Thyroid gland (tissue), 4 donors: ENCODE measurements at regions not wholly inside any gene's neighbourhood (a gene's known extent, or its start where the extent isn't known, plus 50 kb on each side); places are given as distances from the start of the nearest gene placed in this dataset.

Experiments
- DNase-seq, 2 donors: peaks; one replicate each; pipeline ENCODE4 v3.0.0-alpha.2; 2019
- H3K27ac ChIP-seq, 3 donors: fragments of 200-600 bp; sonication (generic); 1 replicate in 2 of 3; 2 replicates in 1 of 3; pipeline ENCODE4 v1.5.1; 2016 to 2019; ENCODE audit warnings: mild to moderate bottlenecking in 1 of 3, moderate library complexity in 1 of 3
- H3K27me3 ChIP-seq: fragments of 200-600 bp; sonication (generic); one replicate; pipeline ENCODE4 v1.5.1; 2019
- H3K36me3 ChIP-seq, 2 donors: fragments of 200-600 bp; sonication (generic); one replicate each; pipeline ENCODE4 v1.5.1; 2016 to 2019
- H3K4me1 ChIP-seq, 2 donors: fragments of 200-600 bp; sonication (generic); one replicate each; pipeline ENCODE4 v1.5.1; 2017 to 2019
- H3K4me3 ChIP-seq, 3 donors: fragments of 200-600 bp; sonication (generic); replicated peaks in 1 of 3; 1 replicate in 2 of 3; 2 replicates in 1 of 3; pipeline ENCODE4 v1.5.1; 2016; ENCODE audit warnings: mild to moderate bottlenecking in 1 of 3
- H3K9me3 ChIP-seq: fragments of 200-600 bp; sonication (generic); one replicate; pipeline ENCODE4 v1.5.1; 2017
- POLR2A ChIP-seq, 2 donors: fragments of 450-650 bp; IDR thresholded peaks; one replicate each; pipeline ENCODE4 v1.6.1; 2017; ENCODE audit warnings: antibody characterized with exemption in 2 of 2, mild to moderate bottlenecking in 2 of 2, moderate library complexity in 1 of 2
- WGBS, 2 donors: methylation state at CpG; one replicate each; pipeline ENCODE4 v1.1.5; 2017; 5-methylcytosine and 5-hydroxymethylcytosine counted together
- intact Hi-C: fragments of 100-400 bp; cut with DNase I; formaldehyde crosslinking; loops from one replicate; pipeline ENCODE4 v1.15.1; 2023
- TF ChIP-seq, protein P1 (sequence below), 6 experiments: fragments of 200-600 bp in 3 of 6; fragments of 450-650 bp in 3 of 6; sonication (generic) in 3 of 6; IDR thresholded peaks; one replicate each; pipeline ENCODE4 v1.5.1; 2016 to 2019; ENCODE audit warnings: antibody characterized with exemption in 6 of 6, mild to moderate bottlenecking in 2 of 6, inconsistent platforms in 1 of 6, moderate library complexity in 1 of 6

GRCh38 chr2:23034996-23035395 is 350.0 kb upstream of the KLHL29 start:
- H3K27ac ChIP-seq, result no peak overlapping the region
- no peaks in the 10 kb centered on the region for H3K4me1 ChIP-seq
- DNase-seq, result no peak
- TF ChIP-seq, protein P1, sequence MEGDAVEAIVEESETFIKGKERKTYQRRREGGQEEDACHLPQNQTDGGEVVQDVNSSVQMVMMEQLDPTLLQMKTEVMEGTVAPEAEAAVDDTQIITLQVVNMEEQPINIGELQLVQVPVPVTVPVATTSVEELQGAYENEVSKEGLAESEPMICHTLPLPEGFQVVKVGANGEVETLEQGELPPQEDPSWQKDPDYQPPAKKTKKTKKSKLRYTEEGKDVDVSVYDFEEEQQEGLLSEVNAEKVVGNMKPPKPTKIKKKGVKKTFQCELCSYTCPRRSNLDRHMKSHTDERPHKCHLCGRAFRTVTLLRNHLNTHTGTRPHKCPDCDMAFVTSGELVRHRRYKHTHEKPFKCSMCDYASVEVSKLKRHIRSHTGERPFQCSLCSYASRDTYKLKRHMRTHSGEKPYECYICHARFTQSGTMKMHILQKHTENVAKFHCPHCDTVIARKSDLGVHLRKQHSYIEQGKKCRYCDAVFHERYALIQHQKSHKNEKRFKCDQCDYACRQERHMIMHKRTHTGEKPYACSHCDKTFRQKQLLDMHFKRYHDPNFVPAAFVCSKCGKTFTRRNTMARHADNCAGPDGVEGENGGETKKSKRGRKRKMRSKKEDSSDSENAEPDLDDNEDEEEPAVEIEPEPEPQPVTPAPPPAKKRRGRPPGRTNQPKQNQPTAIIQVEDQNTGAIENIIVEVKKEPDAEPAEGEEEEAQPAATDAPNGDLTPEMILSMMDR (IDR thresholded peaks at IDR 0.05), result no peak
- no peak for TF ChIP-seq POLR2A (IDR thresholded peaks at IDR 0.05)
- 79 to 81% methylated on average over 3 of the region's 3 CpGs for WGBS, 2 donors
- no peaks in the 10 kb centered on the region for H3K27me3 ChIP-seq
- H3K36me3 ChIP-seq, result no peaks in the 10 kb centered on the region
- H3K9me3 ChIP-seq, result no peaks in the 10 kb centered on the region
- intact Hi-C loops, result no loop called here
- H3K4me3 ChIP-seq, result no peak overlapping the region

GRCh38 chr2:23036629-23037028 is 348.4 kb upstream of the KLHL29 start:
- Histone ChIP-seq H3K27me3 (no peaks in the 10 kb centered on the region), H3K9me3 (no peaks in the 10 kb centered on the region), H3K4me3 (no peak overlapping the region), H3K4me1 (peaks cover 0 to 1% of the 10 kb centered on the region in 2 donors), H3K27ac (no peak overlapping the region), H3K36me3 (no peaks in the 10 kb centered on the region)
- WGBS, 2 donors, result 61 to 79% methylated on average over 2 of the region's 2 CpGs
- no peak for DNase-seq
- TF ChIP-seq, protein P1 (IDR thresholded peaks at IDR 0.05), result no peak
- no peak for TF ChIP-seq POLR2A (IDR thresholded peaks at IDR 0.05)
- intact Hi-C loops, result no loop called here

DNA sequence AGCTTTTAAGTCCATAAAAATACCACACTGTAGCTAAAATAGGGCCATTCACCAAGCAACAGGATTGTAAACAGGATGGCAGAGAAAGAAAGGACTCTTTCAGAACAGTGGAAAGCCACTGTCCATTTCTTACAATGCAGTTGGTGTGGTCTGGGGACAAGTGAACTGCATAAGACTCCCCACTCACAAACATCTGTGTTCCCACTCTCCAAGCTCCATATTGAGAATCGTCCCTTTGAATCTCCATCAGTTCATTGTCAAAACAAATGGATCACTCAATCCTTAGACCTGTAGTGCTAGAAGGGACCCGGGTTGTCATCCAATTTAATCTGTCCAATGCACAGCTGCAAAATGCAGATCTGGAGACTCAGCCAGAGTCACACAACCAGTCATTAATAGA is 347.4 kb upstream of the KLHL29 start:
- Histone ChIP-seq H3K27ac (no peak overlapping the region), H3K36me3 (no peaks in the 10 kb centered on the region), H3K4me1 (peaks cover 0 to 6% of the 10 kb centered on the region in 2 donors), H3K27me3 (no peaks in the 10 kb centered on the region), H3K4me3 (no peak overlapping the region), H3K9me3 (no peaks in the 10 kb centered on the region)
- WGBS, 2 donors, result 85 to 91% methylated on average over 2 of the region's 2 CpGs
- intact Hi-C loops, result no loop called here
- DNase-seq, result no peak
- TF ChIP-seq, protein P1 (IDR thresholded peaks at IDR 0.05), result no peak
- TF ChIP-seq POLR2A (IDR thresholded peaks at IDR 0.05), result no peak

DNA sequence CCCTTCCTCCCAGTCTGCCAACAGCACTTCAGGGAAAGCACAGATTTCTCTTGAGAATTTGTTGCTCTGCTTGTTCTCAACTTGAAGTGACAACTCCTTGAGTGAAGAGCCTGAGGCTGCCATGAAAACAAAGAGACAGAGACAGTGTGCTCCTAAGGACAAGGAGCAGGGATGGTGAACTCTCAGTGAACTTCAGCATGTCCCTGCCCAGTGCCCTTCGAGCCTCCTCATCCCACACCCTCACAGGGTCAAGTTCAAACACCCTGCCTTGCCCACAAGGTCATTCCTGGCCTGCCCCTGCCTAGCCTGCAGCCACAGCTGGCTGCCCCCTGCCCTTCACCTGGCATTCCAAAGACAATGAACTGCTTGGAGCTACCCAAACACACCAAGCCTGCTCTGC is 343.5 kb upstream of the KLHL29 start:
- H3K36me3 ChIP-seq, result no peaks in the 10 kb centered on the region
- no peaks in the 10 kb centered on the region for H3K27me3 ChIP-seq
- 0% methylated on average over 1 of the region's 1 CpG for WGBS, 2 donors
- intact Hi-C loops, result no loop called here
- H3K27ac ChIP-seq, result no peak overlapping the region
- peaks cover 0 to 6% of the 10 kb centered on the region in 2 donors for H3K4me1 ChIP-seq
- no peaks in the 10 kb centered on the region for H3K9me3 ChIP-seq
- H3K4me3 ChIP-seq, result no peak overlapping the region
- TF ChIP-seq POLR2A (IDR thresholded peaks at IDR 0.05), result no peak
- TF ChIP-seq, protein P1 (IDR thresholded peaks at IDR 0.05), result no peak
- DNase-seq, result peak in 1 of 2 donors; percentile 3

GRCh38 chr2:23042216-23042906 is 342.6 kb upstream of the KLHL29 start:
- H3K4me3 ChIP-seq, result no peak overlapping the region
- H3K27ac ChIP-seq, result no peak overlapping the region
- H3K4me1 ChIP-seq, result peaks cover 0 to 6% of the 10 kb centered on the region in 2 donors
- DNase-seq, result peak; percentile 3 to 25
- intact Hi-C loops, result no loop called here
- no peaks in the 10 kb centered on the region for H3K27me3 ChIP-seq
- TF ChIP-seq POLR2A (IDR thresholded peaks at IDR 0.05), result no peak
- TF ChIP-seq, protein P1 (IDR thresholded peaks at IDR 0.05), result no peak
- H3K9me3 ChIP-seq, result no peaks in the 10 kb centered on the region
- no peaks in the 10 kb centered on the region for H3K36me3 ChIP-seq
- WGBS, 2 donors, result 29 to 31% methylated on average over 7 of the region's 7 CpGs
